ENCODE measurements at regions not wholly inside any gene's neighbourhood (a gene's known extent, or its start where the extent isn't known, plus 50 kb on each side); places are given as distances from the start of the nearest gene placed in this dataset.

GRCh38 chrX:73267979-73268378, 53.3 kb upstream of the NAP1L2 start:
- Histone ChIP-seq H3K4me1 (replicated peaks in 1 of 2; ENCODE audit: control insufficient read depth in 2 of 2, insufficient read depth in 2 of 2, low read length in 2 of 2) (no peaks in the 10 kb centered on the region), H4K20me1 (replicated peaks; ENCODE audit: control insufficient read depth, insufficient read depth, low read length) (no peaks in the 10 kb centered on the region), H3K9ac (ENCODE audit: insufficient read depth in 1 of 2, low read depth in 2 of 2, low read length in 2 of 2) (no peak overlapping the region), H3K4me2 (ENCODE audit: insufficient read depth, low read length) (no peak overlapping the region), H3K27ac (ENCODE audit: extremely low read depth, low read depth, low read length) (no peak overlapping the region), H3K9me3 (replicated peaks; ENCODE audit: control insufficient read depth, insufficient read depth, low read depth, low read length) (no peaks in the 10 kb centered on the region), H2AFZ (ENCODE audit: low read depth, low read length) (no peak overlapping the region), H3K4me3 (no peak overlapping the region), H3K79me2 (ENCODE audit: control insufficient read depth, insufficient read depth, low read length) (no peaks in the 10 kb centered on the region), H3K27me3 (ENCODE audit: control insufficient read depth in 2 of 2, insufficient read depth in 2 of 2, low read length in 2 of 2) (no peaks in the 10 kb centered on the region), H3K36me3 (ENCODE audit: control insufficient read depth, insufficient read depth, low read length) (no peaks in the 10 kb centered on the region), H3K9me1 (ENCODE audit: control insufficient read depth, insufficient read depth, low read length) (no peaks in the 10 kb centered on the region)
- ATAC-seq (no peak), FAIRE-seq (no peak), DNase-seq (ENCODE audit: extremely low read depth in 1 of 4, low spot score in 3 of 4) (no peak)
- POLR2A ChIA-PET, result interaction anchor here (0.6 kb wide), 1 partner anchor 941 kb away, joined by 3 read pairs; no protein-coding TSS in a partner anchor
- CTCF ChIA-PET (ENCODE audit: low intra/inter-chr PET ratio), result no interaction called here
- no peak for TF ChIP-seq ADNP (tag; IDR thresholded peaks at IDR 0.05)
- no peak for TF ChIP-seq CEBPG (CRISPR knock-in tag; IDR thresholded peaks at IDR 0.05)
- TF ChIP-seq CEBPG (tag; conservative IDR thresholded peaks at IDR 0.05 in 1 of 2, IDR thresholded peaks at IDR 0.05 in 1 of 2), result no peak
- TF ChIP-seq ETS1 (conservative IDR thresholded peaks at IDR 0.05; ENCODE audit: control insufficient read depth, low read depth, low read length), result no peak
- TF ChIP-seq ZNF764 (CRISPR knock-in tag; IDR thresholded peaks at IDR 0.05; ENCODE audit: low read depth), result no peak
- no peak for TF ChIP-seq ZNF134 (CRISPR knock-in tag; conservative IDR thresholded peaks at IDR 0.05)
- BruUV-seq (replicated peaks), result no TSS peak
- in situ Hi-C loops (cut with MboI), result no loop called here
- intact Hi-C loops (cut with micrococcal nuclease), result no loop called here

- H3K9me1 ChIP-seq (ENCODE audit: control insufficient read depth, insufficient read depth, low read length), result no peaks in the 10 kb centered on the region
- FAIRE-seq (no peak), DNase-seq (ENCODE audit: extremely low read depth in 1 of 4, low spot score in 3 of 4) (no peak), ATAC-seq (no peak)
- no peaks in the 10 kb centered on the region for H3K36me3 ChIP-seq (ENCODE audit: control insufficient read depth, insufficient read depth, low read length)
- H3K27me3 ChIP-seq (ENCODE audit: control insufficient read depth in 2 of 2, insufficient read depth in 2 of 2, low read length in 2 of 2), result no peaks in the 10 kb centered on the region
- H3K79me2 ChIP-seq (ENCODE audit: control insufficient read depth, insufficient read depth, low read length), result no peaks in the 10 kb centered on the region
- no peaks in the 10 kb centered on the region for H3K4me1 ChIP-seq (replicated peaks in 1 of 2; ENCODE audit: control insufficient read depth in 2 of 2, insufficient read depth in 2 of 2, low read length in 2 of 2)
- in situ Hi-C loops (cut with MboI), result no loop called here
- ChIA-PET POLR2A (no interaction called here), CTCF (ENCODE audit: low intra/inter-chr PET ratio) (no interaction called here)
- H3K4me2 ChIP-seq (ENCODE audit: insufficient read depth, low read length), result no peak overlapping the region
- no peak overlapping the region for H3K27ac ChIP-seq (ENCODE audit: extremely low read depth, low read depth, low read length)
- intact Hi-C loops (cut with micrococcal nuclease), result no loop called here
- H3K9ac ChIP-seq (ENCODE audit: insufficient read depth in 1 of 2, low read depth in 2 of 2, low read length in 2 of 2), result no peak overlapping the region
- H3K4me3 ChIP-seq, result no peak overlapping the region
- no TSS peak for BruUV-seq (replicated peaks)
- no peaks in the 10 kb centered on the region for H4K20me1 ChIP-seq (replicated peaks; ENCODE audit: control insufficient read depth, insufficient read depth, low read length)
- H3K9me3 ChIP-seq (replicated peaks; ENCODE audit: control insufficient read depth, insufficient read depth, low read depth, low read length), result no peaks in the 10 kb centered on the region
- no peak overlapping the region for H2AFZ ChIP-seq (ENCODE audit: low read depth, low read length)
- no peak for TF ChIP-seq ETV1 (tag; conservative IDR thresholded peaks at IDR 0.05; ENCODE audit: low read depth)
- TF ChIP-seq ZNF561 (CRISPR knock-in tag; conservative IDR thresholded peaks at IDR 0.05), result no peak
- no peak for TF ChIP-seq PURB (CRISPR knock-in tag; IDR thresholded peaks at IDR 0.05; ENCODE audit: low read depth)
- TF ChIP-seq L3MBTL2 (IDR thresholded peaks at IDR 0.05), result no peak
- TF ChIP-seq ZBTB17 (CRISPR knock-in tag; IDR thresholded peaks at IDR 0.05), result no peak
- no peak for TF ChIP-seq ZNF766 (CRISPR knock-in tag; conservative IDR thresholded peaks at IDR 0.05)
- TF ChIP-seq FOS (IDR thresholded peaks at IDR 0.05; ENCODE audit: extremely low read depth, insufficient read length), result no peak
- no peak for TF ChIP-seq NFE2 (IDR thresholded peaks at IDR 0.05; ENCODE audit: low read depth)
- TF ChIP-seq RFX7 (CRISPR knock-in tag; IDR thresholded peaks at IDR 0.05), result no peak
- no peak for TF ChIP-seq POLR3G (IDR thresholded peaks at IDR 0.05; ENCODE audit: extremely low read depth, insufficient read length, insufficient replicate concordance)
- no peak for TF ChIP-seq ATF4 (CRISPR knock-in tag; IDR thresholded peaks at IDR 0.05)
- TF ChIP-seq ELF1 (tag; IDR thresholded peaks at IDR 0.05), result no peak
- no peak for TF ChIP-seq ZNF347 (CRISPR knock-in tag; IDR thresholded peaks at IDR 0.05; ENCODE audit: low read depth)
These were observed 52.6 kb upstream of the NAP1L2 start for GRCh38 chrX:73267206-73267605.

All from K562 (cell line).